GM18858 (cell line): ENCODE measurements at regions not wholly inside any gene's neighbourhood (a gene's known extent, or its start where the extent isn't known, plus 50 kb on each side); places are given as distances from the start of the nearest gene placed in this dataset.

ENCODE experiments used
- ATAC-seq: cut with Tn5 transposase; IDR thresholded peaks from one replicate; pipeline ENCODE4 v1.9.1; 2021; ENCODE audit not compliant: unreplicated experiment

GRCh38 chr5:12312343-12312742 lies 408.1 kb upstream of the CTNND2 start:
- ATAC-seq = no peak

- ATAC-seq = no peak
These were observed 389.9 kb upstream of the CTNND2 start for GRCh38 chr5:12294151-12294550.

- ATAC-seq = no peak
These were observed 388.5 kb upstream of the CTNND2 start for GRCh38 chr5:12292610-12293204.

- ATAC-seq = no peak
These were observed 380.4 kb upstream of the CTNND2 start for GRCh38 chr5:12284604-12285003.

- ATAC-seq = peak; percentile 94
These were observed 373.4 kb upstream of the CTNND2 start for GRCh38 chr5:12277504-12278192.

GRCh38 chr5:12274236-12274635 lies 370.0 kb upstream of the CTNND2 start:
- ATAC-seq = no peak

GRCh38 chr5:12272389-12272788 lies 368.1 kb upstream of the CTNND2 start:
- ATAC-seq = no peak

- ATAC-seq = no peak
These were observed 366.7 kb upstream of the CTNND2 start for GRCh38 chr5:12270914-12271313.

GRCh38 chr5:12269164-12269563 lies 364.9 kb upstream of the CTNND2 start:
- ATAC-seq = no peak

GRCh38 chr5:12258549-12258948 lies 354.3 kb upstream of the CTNND2 start:
- no peak for ATAC-seq

GRCh38 chr5:12250454-12250853 lies 346.2 kb upstream of the CTNND2 start:
- ATAC-seq = no peak

GRCh38 chr5:12248831-12249230 lies 344.6 kb upstream of the CTNND2 start:
- no peak for ATAC-seq

GRCh38 chr5:12246036-12246435 lies 341.8 kb upstream of the CTNND2 start:
- ATAC-seq = no peak

GRCh38 chr5:12245429-12245828 lies 341.2 kb upstream of the CTNND2 start:
- ATAC-seq = no peak

GRCh38 chr5:12242950-12243888 lies 339.0 kb upstream of the CTNND2 start:
- no peak for ATAC-seq

GRCh38 chr5:12237837-12238575 lies 333.8 kb upstream of the CTNND2 start:
- no peak for ATAC-seq

GRCh38 chr5:12230659-12231058 lies 326.4 kb upstream of the CTNND2 start:
- ATAC-seq = no peak

GRCh38 chr5:12217039-12217438 lies 312.8 kb upstream of the CTNND2 start:
- no peak for ATAC-seq

GRCh38 chr5:12214267-12215015 lies 310.2 kb upstream of the CTNND2 start:
- no peak for ATAC-seq

- ATAC-seq = no peak
These were observed 304.3 kb upstream of the CTNND2 start for GRCh38 chr5:12208366-12209100.
